ENCODE measurements at regions not wholly inside any gene's neighbourhood (a gene's known extent, or its start where the extent isn't known, plus 50 kb on each side); places are given as distances from the start of the nearest gene placed in this dataset.

GRCh38 chr4:158013858-158014257, 159.0 kb downstream of the GASK1B start:
- Histone ChIP-seq H3K79me2 (ENCODE audit: control insufficient read depth, insufficient read depth, low read length, unreplicated experiment) (no peaks in the 10 kb centered on the region), H3K27ac (ENCODE audit: low read depth, low read length) (peak overlapping the region; percentile 70)

GRCh38 chr4:158010361-158010760, 162.5 kb downstream of the GASK1B start:
- H3K27ac ChIP-seq (ENCODE audit: low read depth, low read length), result no peak overlapping the region
- H3K4me1 ChIP-seq (ENCODE audit: control insufficient read depth, insufficient read depth, low read length, unreplicated experiment), result peaks cover 52% of the 10 kb centered on the region
- H2AFZ ChIP-seq (ENCODE audit: low read length, unreplicated experiment), result no peak overlapping the region
- no peaks in the 10 kb centered on the region for H3K79me2 ChIP-seq (ENCODE audit: control insufficient read depth, insufficient read depth, low read length, unreplicated experiment)
- H3K4me3 ChIP-seq (ENCODE audit: low read depth, low read length), result no peak overlapping the region
- H3K36me3 ChIP-seq (ENCODE audit: insufficient read depth, low read length), result no peaks in the 10 kb centered on the region
- H3K27me3 ChIP-seq (ENCODE audit: insufficient read depth, low read length), result no peaks in the 10 kb centered on the region

More at GRCh38 chr4:158013858-158014257, 159.0 kb downstream of the GASK1B start:
- H3K4me3 ChIP-seq (ENCODE audit: low read depth, low read length), result no peak overlapping the region
- no peak overlapping the region for H2AFZ ChIP-seq (ENCODE audit: low read length, unreplicated experiment)
- peaks cover 57% of the 10 kb centered on the region for H3K4me1 ChIP-seq (ENCODE audit: control insufficient read depth, insufficient read depth, low read length, unreplicated experiment)
- H3K36me3 ChIP-seq (ENCODE audit: insufficient read depth, low read length), result no peaks in the 10 kb centered on the region
- H3K27me3 ChIP-seq (ENCODE audit: insufficient read depth, low read length), result no peaks in the 10 kb centered on the region

GRCh38 chr4:158008551-158009218, 164.1 kb downstream of the GASK1B start:
- no peaks in the 10 kb centered on the region for H3K36me3 ChIP-seq (ENCODE audit: insufficient read depth, low read length)
- no peak overlapping the region for H3K4me3 ChIP-seq (ENCODE audit: low read depth, low read length)
- H3K27ac ChIP-seq (ENCODE audit: low read depth, low read length), result no peak overlapping the region
- H2AFZ ChIP-seq (ENCODE audit: low read length, unreplicated experiment), result no peak overlapping the region
- H3K79me2 ChIP-seq (ENCODE audit: control insufficient read depth, insufficient read depth, low read length, unreplicated experiment), result no peaks in the 10 kb centered on the region
- no peaks in the 10 kb centered on the region for H3K27me3 ChIP-seq (ENCODE audit: insufficient read depth, low read length)
- H3K4me1 ChIP-seq (ENCODE audit: control insufficient read depth, insufficient read depth, low read length, unreplicated experiment), result peaks cover 41% of the 10 kb centered on the region

- Histone ChIP-seq H2AFZ (ENCODE audit: low read length, unreplicated experiment) (no peak overlapping the region), H3K27ac (ENCODE audit: low read depth, low read length) (no peak overlapping the region), H3K27me3 (ENCODE audit: insufficient read depth, low read length) (no peaks in the 10 kb centered on the region), H3K79me2 (ENCODE audit: control insufficient read depth, insufficient read depth, low read length, unreplicated experiment) (no peaks in the 10 kb centered on the region), H3K36me3 (ENCODE audit: insufficient read depth, low read length) (no peaks in the 10 kb centered on the region), H3K4me3 (ENCODE audit: low read depth, low read length) (no peak overlapping the region), H3K4me1 (ENCODE audit: control insufficient read depth, insufficient read depth, low read length, unreplicated experiment) (peaks cover 35% of the 10 kb centered on the region)
Measured at GRCh38 chr4:158007566-158007965, 165.3 kb downstream of the GASK1B start.

GRCh38 chr4:158006990-158007389, 165.8 kb downstream of the GASK1B start:
- no peak overlapping the region for H3K27ac ChIP-seq (ENCODE audit: low read depth, low read length)
- H2AFZ ChIP-seq (ENCODE audit: low read length, unreplicated experiment), result no peak overlapping the region

GRCh38 chr4:158005021-158005420, 167.8 kb downstream of the GASK1B start:
- no peak overlapping the region for H3K4me3 ChIP-seq (ENCODE audit: low read depth, low read length)
- H3K27me3 ChIP-seq (ENCODE audit: insufficient read depth, low read length), result no peaks in the 10 kb centered on the region
- H2AFZ ChIP-seq (ENCODE audit: low read length, unreplicated experiment), result no peak overlapping the region
- H3K36me3 ChIP-seq (ENCODE audit: insufficient read depth, low read length), result no peaks in the 10 kb centered on the region
- no peaks in the 10 kb centered on the region for H3K79me2 ChIP-seq (ENCODE audit: control insufficient read depth, insufficient read depth, low read length, unreplicated experiment)
- H3K4me1 ChIP-seq (ENCODE audit: control insufficient read depth, insufficient read depth, low read length, unreplicated experiment), result peaks cover 25% of the 10 kb centered on the region
- H3K27ac ChIP-seq (ENCODE audit: low read depth, low read length), result no peak overlapping the region

More at GRCh38 chr4:158006990-158007389, 165.8 kb downstream of the GASK1B start:
- Histone ChIP-seq H3K4me1 (ENCODE audit: control insufficient read depth, insufficient read depth, low read length, unreplicated experiment) (peaks cover 30% of the 10 kb centered on the region), H3K4me3 (ENCODE audit: low read depth, low read length) (no peak overlapping the region), H3K27me3 (ENCODE audit: insufficient read depth, low read length) (no peaks in the 10 kb centered on the region), H3K79me2 (ENCODE audit: control insufficient read depth, insufficient read depth, low read length, unreplicated experiment) (no peaks in the 10 kb centered on the region), H3K36me3 (ENCODE audit: insufficient read depth, low read length) (no peaks in the 10 kb centered on the region)

DNA sequence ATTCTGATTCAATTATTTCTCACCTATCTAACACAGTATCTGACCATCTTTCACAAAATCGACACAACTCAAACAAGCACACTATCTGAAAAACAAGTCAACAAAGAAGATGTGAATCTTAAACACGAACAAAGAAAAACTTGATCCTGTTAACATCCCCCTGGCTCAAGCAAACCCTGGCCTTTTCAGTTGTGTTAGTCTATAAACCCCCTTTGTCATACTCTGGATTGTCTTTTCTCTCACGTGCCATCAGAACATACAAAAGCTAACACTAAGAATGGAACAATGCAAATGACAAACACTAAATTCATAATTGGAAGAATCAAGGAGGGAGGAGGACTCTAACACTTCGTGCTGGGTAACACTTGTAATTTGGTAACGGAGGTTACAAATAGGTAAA, 168.7 kb downstream of the GASK1B start:
- Histone ChIP-seq H3K27ac (ENCODE audit: low read depth, low read length) (no peak overlapping the region), H3K4me1 (ENCODE audit: control insufficient read depth, insufficient read depth, low read length, unreplicated experiment) (peaks cover 23% of the 10 kb centered on the region), H3K79me2 (ENCODE audit: control insufficient read depth, insufficient read depth, low read length, unreplicated experiment) (no peaks in the 10 kb centered on the region), H3K27me3 (ENCODE audit: insufficient read depth, low read length) (no peaks in the 10 kb centered on the region), H3K36me3 (ENCODE audit: insufficient read depth, low read length) (no peaks in the 10 kb centered on the region), H3K4me3 (ENCODE audit: low read depth, low read length) (no peak overlapping the region), H2AFZ (ENCODE audit: low read length, unreplicated experiment) (no peak overlapping the region)

DNA sequence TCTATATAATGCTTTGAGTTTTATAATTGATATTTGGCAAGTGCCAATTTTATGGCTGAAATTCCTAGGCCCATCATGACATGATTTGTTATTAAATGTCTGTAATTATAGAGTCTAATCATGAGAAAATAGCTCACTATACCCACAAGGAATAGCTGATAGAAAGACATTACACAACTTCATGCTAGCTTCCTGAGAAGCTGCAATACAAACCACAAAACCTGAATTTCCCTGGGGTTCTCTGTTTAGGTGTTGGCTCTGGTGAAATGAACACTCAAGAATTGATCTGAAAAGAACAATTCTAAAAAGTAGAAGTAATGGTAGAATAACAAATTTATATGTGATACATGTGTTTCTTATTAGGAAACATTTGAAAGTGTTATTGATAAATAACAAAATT, 169.6 kb downstream of the GASK1B start:
- Histone ChIP-seq H3K4me1 (ENCODE audit: control insufficient read depth, insufficient read depth, low read length, unreplicated experiment) (peaks cover 16% of the 10 kb centered on the region), H3K27ac (ENCODE audit: low read depth, low read length) (no peak overlapping the region), H3K27me3 (ENCODE audit: insufficient read depth, low read length) (no peaks in the 10 kb centered on the region), H3K4me3 (ENCODE audit: low read depth, low read length) (no peak overlapping the region), H2AFZ (ENCODE audit: low read length, unreplicated experiment) (no peak overlapping the region), H3K36me3 (ENCODE audit: insufficient read depth, low read length) (no peaks in the 10 kb centered on the region), H3K79me2 (ENCODE audit: control insufficient read depth, insufficient read depth, low read length, unreplicated experiment) (no peaks in the 10 kb centered on the region)

GRCh38 chr4:158002173-158002572, 170.7 kb downstream of the GASK1B start:
- Histone ChIP-seq H3K4me1 (ENCODE audit: control insufficient read depth, insufficient read depth, low read length, unreplicated experiment) (peaks cover 5% of the 10 kb centered on the region), H2AFZ (ENCODE audit: low read length, unreplicated experiment) (no peak overlapping the region), H3K4me3 (ENCODE audit: low read depth, low read length) (no peak overlapping the region), H3K36me3 (ENCODE audit: insufficient read depth, low read length) (no peaks in the 10 kb centered on the region), H3K79me2 (ENCODE audit: control insufficient read depth, insufficient read depth, low read length, unreplicated experiment) (no peaks in the 10 kb centered on the region), H3K27me3 (ENCODE audit: insufficient read depth, low read length) (no peaks in the 10 kb centered on the region), H3K27ac (ENCODE audit: low read depth, low read length) (no peak overlapping the region)

GRCh38 chr4:158001756-158002155, 171.1 kb downstream of the GASK1B start:
- H3K4me1 ChIP-seq (ENCODE audit: control insufficient read depth, insufficient read depth, low read length, unreplicated experiment), result peaks cover under 1% of the 10 kb centered on the region
- H3K27me3 ChIP-seq (ENCODE audit: insufficient read depth, low read length), result no peaks in the 10 kb centered on the region
- no peak overlapping the region for H3K4me3 ChIP-seq (ENCODE audit: low read depth, low read length)
- H3K36me3 ChIP-seq (ENCODE audit: insufficient read depth, low read length), result no peaks in the 10 kb centered on the region
- H2AFZ ChIP-seq (ENCODE audit: low read length, unreplicated experiment), result no peak overlapping the region
- no peaks in the 10 kb centered on the region for H3K79me2 ChIP-seq (ENCODE audit: control insufficient read depth, insufficient read depth, low read length, unreplicated experiment)
- no peak overlapping the region for H3K27ac ChIP-seq (ENCODE audit: low read depth, low read length)

DNA sequence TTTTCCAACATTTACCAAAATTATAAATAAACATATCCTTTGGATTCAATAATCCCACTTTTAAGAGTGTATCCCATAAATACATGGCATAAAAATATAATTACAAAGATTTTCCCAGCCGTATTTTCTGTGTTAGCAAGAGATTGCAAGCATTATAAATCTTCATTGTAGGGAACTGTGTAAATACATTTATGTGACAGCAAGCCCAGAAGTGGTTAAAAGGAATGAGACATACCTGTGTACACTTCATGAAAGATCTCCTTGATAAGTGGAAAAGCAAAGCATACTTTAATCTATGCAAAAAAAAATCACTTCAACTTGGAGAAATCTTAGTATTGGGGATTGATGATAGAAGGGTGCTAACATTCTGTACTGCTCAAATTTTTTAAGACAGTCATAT, 173.1 kb downstream of the GASK1B start:
- no peaks in the 10 kb centered on the region for H3K79me2 ChIP-seq (ENCODE audit: control insufficient read depth, insufficient read depth, low read length, unreplicated experiment)
- H3K36me3 ChIP-seq (ENCODE audit: insufficient read depth, low read length), result no peaks in the 10 kb centered on the region
- H3K27me3 ChIP-seq (ENCODE audit: insufficient read depth, low read length), result no peaks in the 10 kb centered on the region
- H3K4me3 ChIP-seq (ENCODE audit: low read depth, low read length), result no peak overlapping the region
- H2AFZ ChIP-seq (ENCODE audit: low read length, unreplicated experiment), result no peak overlapping the region
- no peaks in the 10 kb centered on the region for H3K4me1 ChIP-seq (ENCODE audit: control insufficient read depth, insufficient read depth, low read length, unreplicated experiment)
- no peak overlapping the region for H3K27ac ChIP-seq (ENCODE audit: low read depth, low read length)

All from ACC112 (cell line).